Left ventricle myocardium inferior (tissue), 1 donor: ENCODE measurements at regions not wholly inside any gene's neighbourhood (a gene's known extent, or its start where the extent isn't known, plus 50 kb on each side); places are given as distances from the start of the nearest gene placed in this dataset.

Source experiments
- DNase-seq: peaks from one replicate; pipeline ENCODE4 v3.0.0-alpha.2; 2020
- H3K27ac ChIP-seq: fragments of 200-600 bp; replicated peaks from 2 replicates; pipeline ENCODE4 v1.8.0; 2021
- H3K27me3 ChIP-seq: fragments of 200-600 bp; 2 replicates; pipeline ENCODE4 v1.8.0; 2021; ENCODE audit warnings: low read depth
- H3K36me3 ChIP-seq: fragments of 200-600 bp; 2 replicates; pipeline ENCODE4 v1.8.0; 2021
- H3K4me1 ChIP-seq: fragments of 200-600 bp; 2 replicates; pipeline ENCODE4 v1.8.0; 2021
- H3K4me3 ChIP-seq: fragments of 200-600 bp; 2 replicates; pipeline ENCODE4 v1.8.0; 2021; ENCODE audit warnings: mild to moderate bottlenecking, moderate library complexity
- H3K9me3 ChIP-seq: fragments of 200-600 bp; replicated peaks from 2 replicates; pipeline ENCODE4 v1.8.0; 2021
- CTCF ChIP-seq: fragments of 200-600 bp; IDR thresholded peaks from 2 replicates; pipeline ENCODE4 v1.8.0; 2021; ENCODE audit warnings: antibody characterized with exemption, mild to moderate bottlenecking, borderline replicate concordance
- intact Hi-C: fragments of 100-400 bp; cut with micrococcal nuclease; formaldehyde crosslinking; loops from one replicate; pipeline ENCODE4 v1.11.0; 2022
- donor health status: DM: no; HTN: yes; CAD: no; lungs with severe emphysema.

- intact Hi-C loops: no loop called here
- peaks cover 21% of the 10 kb centered on the region for H3K9me3 ChIP-seq
- no peak for DNase-seq
- no peak for TF ChIP-seq CTCF
- H3K27ac ChIP-seq: peak overlapping the region; percentile 68
- no peaks in the 10 kb centered on the region for H3K36me3 ChIP-seq
- H3K4me3 ChIP-seq: no peak overlapping the region
- H3K4me1 ChIP-seq: no peaks in the 10 kb centered on the region
- no peaks in the 10 kb centered on the region for H3K27me3 ChIP-seq
Observed at GRCh38 chr1:96865731-96866685, 144.4 kb downstream of the PTBP2 start.

GRCh38 chr1:96872757-96873156, 151.2 kb downstream of the PTBP2 start:
- Histone ChIP-seq H3K9me3 (peaks cover 43% of the 10 kb centered on the region), H3K27ac (no peak overlapping the region), H3K4me1 (no peaks in the 10 kb centered on the region), H3K4me3 (no peak overlapping the region), H3K36me3 (no peaks in the 10 kb centered on the region), H3K27me3 (no peaks in the 10 kb centered on the region)
- intact Hi-C loops: no loop called here
- no peak for DNase-seq
- TF ChIP-seq CTCF: no peak

GRCh38 chr1:96878640-96879039, 157.1 kb downstream of the PTBP2 start:
- no peaks in the 10 kb centered on the region for H3K27me3 ChIP-seq
- no peak for DNase-seq

GRCh38 chr1:96880626-96881025, 159.0 kb downstream of the PTBP2 start:
- no peaks in the 10 kb centered on the region for H3K4me1 ChIP-seq
- intact Hi-C loops: no loop called here
- no peak for DNase-seq
- TF ChIP-seq CTCF: no peak
- H3K27ac ChIP-seq: no peak overlapping the region
- no peaks in the 10 kb centered on the region for H3K36me3 ChIP-seq
- H3K9me3 ChIP-seq: peaks cover 12% of the 10 kb centered on the region
- H3K27me3 ChIP-seq: no peaks in the 10 kb centered on the region
- H3K4me3 ChIP-seq: no peak overlapping the region

More at GRCh38 chr1:96878640-96879039, 157.1 kb downstream of the PTBP2 start:
- H3K27ac ChIP-seq: no peak overlapping the region
- no peak for TF ChIP-seq CTCF
- H3K4me3 ChIP-seq: no peak overlapping the region
- no peaks in the 10 kb centered on the region for H3K4me1 ChIP-seq
- peaks cover 12% of the 10 kb centered on the region for H3K9me3 ChIP-seq
- H3K36me3 ChIP-seq: no peaks in the 10 kb centered on the region
- intact Hi-C loops: no loop called here

- intact Hi-C loops: no loop called here
- H3K4me1 ChIP-seq: no peaks in the 10 kb centered on the region
- H3K36me3 ChIP-seq: no peaks in the 10 kb centered on the region
- no peak overlapping the region for H3K27ac ChIP-seq
- H3K9me3 ChIP-seq: peaks cover 12% of the 10 kb centered on the region
- no peak overlapping the region for H3K4me3 ChIP-seq
- no peak for DNase-seq
- no peak for TF ChIP-seq CTCF
- H3K27me3 ChIP-seq: no peaks in the 10 kb centered on the region
Observed at GRCh38 chr1:96882096-96882495, 160.5 kb downstream of the PTBP2 start.
